SK-N-MC (cell line): ENCODE measurements at regions not wholly inside any gene's neighbourhood (a gene's known extent, or its start where the extent isn't known, plus 50 kb on each side); places are given as distances from the start of the nearest gene placed in this dataset.

Source experiments
- EZH2 ChIP-seq: fragments of 200-600 bp; sonication (generic); IDR thresholded peaks from one replicate; pipeline ENCODE4 v1.6.1; 2017; ENCODE audit warnings: antibody characterized with exemption
- FOXP2 ChIP-seq: optimal IDR thresholded peaks from 2 replicates; pipeline ENCODE3; 2011; ENCODE audit warnings: mild to moderate bottlenecking, moderate library complexity; ENCODE audit not compliant: insufficient read depth; ENCODE audit errors: extremely low read length, control extremely low read depth
- POLR2AphosphoS5 ChIP-seq: IDR thresholded peaks from 2 replicates; pipeline ENCODE4 v1.6.1; 2012; ENCODE audit warnings: mild to moderate bottlenecking, low read depth, low read length, borderline replicate concordance

GRCh38 chr18:49731421-49731841 lies 81.9 kb downstream of the ACAA2 start:
- TF ChIP-seq POLR2AphosphoS5 (no peak), EZH2 (no peak), FOXP2 (no peak)
